ENCODE measurements at regions not wholly inside any gene's neighbourhood (a gene's known extent, or its start where the extent isn't known, plus 50 kb on each side); places are given as distances from the start of the nearest gene placed in this dataset.

DNA sequence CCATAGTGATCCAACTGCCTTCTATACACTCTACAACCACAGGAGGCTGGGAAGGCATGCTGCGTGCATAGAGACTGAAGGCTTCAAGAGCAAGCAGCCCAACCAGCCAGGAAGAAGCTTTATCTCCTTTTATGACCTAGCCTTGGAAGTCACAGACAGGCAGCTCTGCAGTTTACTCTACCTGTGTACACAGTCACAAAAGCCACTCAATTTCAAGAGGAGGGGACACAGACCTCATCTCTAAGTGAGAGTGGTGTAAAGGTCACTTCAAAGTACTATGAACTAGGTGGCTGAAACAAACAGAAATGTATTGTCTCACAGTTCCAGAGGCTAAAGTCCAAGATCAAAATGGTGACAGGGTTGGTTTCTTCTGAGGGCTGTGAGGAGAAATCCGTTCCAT is 69.6 kb upstream of the GJB5 start:
- Mint-ChIP-seq H3K4me1 (no peaks in the 10 kb centered on the region), H3K9me3 (peaks cover 0 to 6% (median 5%) of the 10 kb centered on the region in 7 donors), H3K4me3 (no peak overlapping the region), H3K27me3 (ENCODE audit: low read depth in 3 of 3) (peaks cover 0 to 12% (median 3%) of the 10 kb centered on the region in 3 donors), H3K27ac (no peak overlapping the region), H3K36me3 (no peaks in the 10 kb centered on the region)
- Histone ChIP-seq H3K9me3 (replicated peaks in 1 of 2; ENCODE audit: control insufficient read depth in 1 of 2, insufficient read depth in 1 of 2, low read length in 2 of 2) (peaks cover 0 to 5% of the 10 kb centered on the region in 2 donors), H4K20me1 (ENCODE audit: insufficient read depth, low read length) (no peaks in the 10 kb centered on the region), H3K79me2 (ENCODE audit: insufficient read depth, low read length) (no peaks in the 10 kb centered on the region), H3K27ac (ENCODE audit: low read depth in 1 of 2, low read length in 2 of 2) (no peak overlapping the region), H3K4me3 (replicated peaks in 1 of 3; ENCODE audit: low read depth in 2 of 3, low read length in 3 of 3) (no peak overlapping the region), H3K36me3 (replicated peaks in 1 of 2; ENCODE audit: control insufficient read depth in 1 of 2, insufficient read depth in 2 of 2, low read length in 2 of 2) (no peaks in the 10 kb centered on the region), H3K4me2 (replicated peaks; ENCODE audit: extremely low read depth, low read length, poor library complexity, severe bottlenecking) (no peak overlapping the region), H2AFZ (ENCODE audit: insufficient read depth, low read depth, low read length, poor library complexity, severe bottlenecking) (no peak overlapping the region), H3K9ac (ENCODE audit: insufficient read depth, low read length, poor library complexity, severe bottlenecking) (no peak overlapping the region), H3K4me1 (ENCODE audit: control insufficient read depth in 1 of 2, insufficient read depth in 2 of 2, low read length in 2 of 2) (no peaks in the 10 kb centered on the region), H3K27me3 (ENCODE audit: control insufficient read depth in 2 of 2, insufficient read depth in 2 of 2, low read length in 2 of 2) (no peaks in the 10 kb centered on the region)
- DNase-seq: no peak
- no CpG with 5 or more reads among the region's 2 CpGs for WGBS (ENCODE audit: insufficient coverage)
- intact Hi-C loops (cut with micrococcal nuclease): no loop called here
- TF ChIP-seq CTCF (IDR thresholded peaks at IDR 0.05): no peak

DNA sequence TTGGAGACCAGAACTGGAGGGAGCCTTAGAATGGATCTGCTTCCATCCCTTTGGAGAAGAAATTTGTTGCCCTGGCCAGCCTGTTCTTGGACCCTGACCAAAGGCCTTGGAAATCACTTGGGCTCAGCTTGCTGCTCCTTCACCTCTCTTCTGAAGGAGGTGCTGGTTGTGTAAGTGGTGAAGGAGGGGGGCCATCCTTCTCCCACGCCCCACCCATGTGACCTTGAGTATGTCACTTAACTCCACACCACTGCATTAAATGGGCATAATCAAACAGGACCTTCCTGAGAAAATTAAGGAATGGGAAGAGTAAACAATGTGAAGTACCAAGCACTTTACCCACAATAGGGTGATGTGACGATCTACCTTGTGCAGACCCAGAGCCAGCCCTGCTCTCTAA is 68.3 kb upstream of the GJB5 start:
- intact Hi-C loops (cut with micrococcal nuclease): no loop called here
- H3K4me1 ChIP-seq (ENCODE audit: control insufficient read depth in 1 of 2, insufficient read depth in 2 of 2, low read length in 2 of 2): no peaks in the 10 kb centered on the region
- peaks cover 0 to 5% of the 10 kb centered on the region in 2 donors for H3K9me3 ChIP-seq (replicated peaks in 1 of 2; ENCODE audit: control insufficient read depth in 1 of 2, insufficient read depth in 1 of 2, low read length in 2 of 2)
- no peaks in the 10 kb centered on the region for H3K27me3 ChIP-seq (ENCODE audit: control insufficient read depth in 2 of 2, insufficient read depth in 2 of 2, low read length in 2 of 2)
- no CpG with 5 or more reads among the region's 2 CpGs for WGBS (ENCODE audit: insufficient coverage)
- no peak overlapping the region for H3K27ac ChIP-seq (ENCODE audit: low read depth in 1 of 2, low read length in 2 of 2)
- DNase-seq: no peak
- H3K9me3 Mint-ChIP-seq: peaks cover 0 to 6% (median 5%) of the 10 kb centered on the region in 7 donors
- H3K4me1 Mint-ChIP-seq: no peaks in the 10 kb centered on the region
- H3K4me2 ChIP-seq (replicated peaks; ENCODE audit: extremely low read depth, low read length, poor library complexity, severe bottlenecking): no peak overlapping the region
- no peak overlapping the region for H2AFZ ChIP-seq (ENCODE audit: insufficient read depth, low read depth, low read length, poor library complexity, severe bottlenecking)
- H4K20me1 ChIP-seq (ENCODE audit: insufficient read depth, low read length): no peaks in the 10 kb centered on the region
- no peak overlapping the region for H3K9ac ChIP-seq (ENCODE audit: insufficient read depth, low read length, poor library complexity, severe bottlenecking)
- no peak overlapping the region for H3K4me3 Mint-ChIP-seq
- no peaks in the 10 kb centered on the region for H3K79me2 ChIP-seq (ENCODE audit: insufficient read depth, low read length)
- H3K36me3 Mint-ChIP-seq: no peaks in the 10 kb centered on the region
- peaks cover 0 to 12% (median 3%) of the 10 kb centered on the region in 3 donors for H3K27me3 Mint-ChIP-seq (ENCODE audit: low read depth in 3 of 3)
- no peak overlapping the region for H3K4me3 ChIP-seq (replicated peaks in 1 of 3; ENCODE audit: low read depth in 2 of 3, low read length in 3 of 3)
- TF ChIP-seq CTCF (IDR thresholded peaks at IDR 0.05): no peak
- H3K36me3 ChIP-seq (replicated peaks in 1 of 2; ENCODE audit: control insufficient read depth in 1 of 2, insufficient read depth in 2 of 2, low read length in 2 of 2): no peaks in the 10 kb centered on the region
- H3K27ac Mint-ChIP-seq: no peak overlapping the region
